H1 (cell line): ENCODE measurements at regions not wholly inside any gene's neighbourhood (a gene's known extent, or its start where the extent isn't known, plus 50 kb on each side); places are given as distances from the start of the nearest gene placed in this dataset.

Source experiments
- CTCF ChIA-PET: fragments of 300-600 bp; sonication (Branson Sonifier 250); formaldehyde crosslinking; loops from one replicate; lab custom pipeline; 2021; ENCODE audit not compliant: partially characterized antibody; lab: Charles Lee
- POLR2A ChIA-PET: fragments of 300-600 bp; sonication (Branson Sonifier 250); formaldehyde crosslinking; loops from one replicate; lab custom pipeline; 2021; ENCODE audit warnings: inconsistent platforms; ENCODE audit not compliant: partially characterized antibody; lab: Charles Lee
- DNase-seq, 2 experiments: peaks; one replicate each; pipeline versions ENCODE4 v3.0.0 to v3.0.0-alpha.2; 2010 to 2022; ENCODE audit warnings: low spot score in 2 of 2, low read depth in 1 of 2, mixed read lengths in 1 of 2
- FAIRE-seq: peaks from 2 replicates; lab custom pipeline; 2011; peaks lifted over from hg19 to GRCh38; lab: Jason Lieb, UNC
- H2AFZ ChIP-seq: 2 replicates; pipeline ENCODE4 v1.8.1; 2012; ENCODE audit warnings: low read length, inconsistent platforms
- H2AK5ac ChIP-seq: 2 replicates; pipeline ENCODE4 v1.6.1; 2013; ENCODE audit warnings: low read depth, low read length
- H2BK120ac ChIP-seq: replicated peaks from 2 replicates; pipeline ENCODE3; 2013; ENCODE audit warnings: low read depth, low read length, inconsistent platforms
- H2BK12ac ChIP-seq: 2 replicates; pipeline ENCODE4 v1.6.1; 2013; ENCODE audit warnings: low read depth, low read length
- H2BK15ac ChIP-seq: 2 replicates; pipeline ENCODE4 v1.6.1; 2013; ENCODE audit warnings: low read length
- H2BK20ac ChIP-seq: 2 replicates; pipeline ENCODE4 v1.6.1; 2013; ENCODE audit warnings: low read length
- H2BK5ac ChIP-seq: 2 replicates; pipeline ENCODE4 v1.6.1; 2013; ENCODE audit warnings: low read depth, low read length
- H3K14ac ChIP-seq: 2 replicates; pipeline ENCODE4 v1.6.1; 2013; ENCODE audit warnings: inconsistent platforms; ENCODE audit not compliant: insufficient read length
- H3K18ac ChIP-seq: 2 replicates; pipeline ENCODE4 v1.6.1; 2013; ENCODE audit warnings: low read length; ENCODE audit errors: extremely low read depth
- H3K23ac ChIP-seq: 2 replicates; pipeline ENCODE4 v1.6.1; 2013; ENCODE audit warnings: inconsistent platforms; ENCODE audit not compliant: insufficient read length
- H3K23me2 ChIP-seq: 2 replicates; pipeline ENCODE4 v1.6.1; 2013; ENCODE audit warnings: low read depth, low read length
- H3K27ac ChIP-seq: 2 replicates; pipeline ENCODE4 v1.6.1; 2011; ENCODE audit warnings: low read depth, low read length, inconsistent platforms
- H3K27me3 ChIP-seq, 4 experiments: replicated peaks in 1 of 4; 1 replicate in 1 of 4; 2 replicates in 3 of 4; pipeline versions ENCODE4 v1.6.1 to v1.8.1; 2011 to 2013; ENCODE audit warnings: low read length in 3 of 4, mild to moderate bottlenecking in 3 of 4, inconsistent platforms in 2 of 4, mixed read lengths in 2 of 4, moderate library complexity in 1 of 4; ENCODE audit not compliant: control insufficient read depth in 3 of 4, insufficient read depth in 3 of 4; ENCODE audit errors: extremely low read depth in 1 of 4
- H3K36me3 ChIP-seq, 4 experiments: 2 replicates each; pipeline versions ENCODE4 v1.6.1 to v1.8.1; 2011 to 2013; ENCODE audit warnings: mild to moderate bottlenecking in 4 of 4, low read length in 3 of 4, moderate library complexity in 2 of 4, control low read depth in 1 of 4, inconsistent platforms in 1 of 4; ENCODE audit not compliant: insufficient read depth in 4 of 4, control insufficient read depth in 2 of 4
- H3K4ac ChIP-seq: replicated peaks from 2 replicates; pipeline ENCODE3; 2013; ENCODE audit warnings: low read length, low read depth, mixed read lengths, inconsistent platforms; ENCODE audit not compliant: insufficient read length
- H3K4me1 ChIP-seq, 4 experiments: replicated peaks in 1 of 4; 1 replicate in 1 of 4; 2 replicates in 3 of 4; pipeline versions ENCODE4 v1.6.1 to v1.8.1; 2011 to 2013; ENCODE audit warnings: low read length in 3 of 4, inconsistent platforms in 2 of 4, mixed read lengths in 1 of 4; ENCODE audit not compliant: insufficient read depth in 4 of 4, control insufficient read depth in 3 of 4
- H3K4me2 ChIP-seq, 2 experiments: 2 replicates each; pipeline versions ENCODE4 v1.6.1 to v1.8.1; 2011 to 2013; ENCODE audit warnings: low read depth in 2 of 2, low read length in 2 of 2, control low read depth in 1 of 2, inconsistent platforms in 1 of 2, mild to moderate bottlenecking in 1 of 2; ENCODE audit not compliant: insufficient read depth in 1 of 2
- H3K4me3 ChIP-seq, 4 experiments: fragments of 200-600, 300-600 bp in 1 of 4; sonication (generic), shearing (Covaris generic), sonication (Bioruptor Twin) in 1 of 4; 2 replicates each; pipeline versions ENCODE4 v1.5.1 to v1.8.1; 2011 to 2016; ENCODE audit warnings: low read length in 4 of 4, low read depth in 3 of 4, control low read depth in 2 of 4, inconsistent platforms in 2 of 4, mild to moderate bottlenecking in 2 of 4, mixed read lengths in 1 of 4, moderate library complexity in 1 of 4; ENCODE audit not compliant: insufficient read depth in 2 of 4; ENCODE audit errors: extremely low read depth in 1 of 4
- H3K56ac ChIP-seq: replicated peaks from 2 replicates; pipeline ENCODE3; 2013; ENCODE audit warnings: low read depth, mild to moderate bottlenecking, mixed read lengths, low read length, inconsistent platforms; ENCODE audit not compliant: insufficient read length
- H3K79me1 ChIP-seq: 2 replicates; pipeline ENCODE4 v1.6.1; 2013; ENCODE audit warnings: low read depth, low read length, control low read depth
- H3K79me2 ChIP-seq, 2 experiments: 2 replicates each; pipeline versions ENCODE4 v1.6.1 to v1.8.1; 2012 to 2013; ENCODE audit warnings: low read length in 2 of 2, mild to moderate bottlenecking in 2 of 2, inconsistent platforms in 1 of 2; ENCODE audit not compliant: insufficient read depth in 2 of 2, control insufficient read depth in 1 of 2
- H3K9ac ChIP-seq, 4 experiments: replicated peaks in 1 of 4; 1 replicate in 1 of 4; 2 replicates in 3 of 4; pipeline versions ENCODE4 v1.6.1 to v1.8.1; 2011 to 2013; ENCODE audit warnings: low read depth in 3 of 4, low read length in 3 of 4, control low read depth in 2 of 4, mild to moderate bottlenecking in 2 of 4, moderate library complexity in 2 of 4, inconsistent platforms in 1 of 4; ENCODE audit errors: extremely low read depth in 1 of 4
- H3K9me3 ChIP-seq, 2 experiments: 2 replicates each; pipeline versions ENCODE4 v1.6.1 to v1.8.1; 2012 to 2013; ENCODE audit warnings: mild to moderate bottlenecking in 2 of 2, moderate library complexity in 2 of 2, control low read depth in 1 of 2, inconsistent platforms in 1 of 2, low read depth in 1 of 2, low read length in 1 of 2, mixed read lengths in 1 of 2; ENCODE audit not compliant: insufficient read depth in 2 of 2
- H4K20me1 ChIP-seq, 2 experiments: replicated peaks in 1 of 2; 2 replicates each; pipeline versions ENCODE3 to v1.8.1; 2011 to 2013; ENCODE audit warnings: inconsistent platforms in 2 of 2, low read length in 2 of 2, mild to moderate bottlenecking in 1 of 2; ENCODE audit not compliant: insufficient read depth in 2 of 2, control insufficient read depth in 1 of 2
- H4K5ac ChIP-seq: 2 replicates; pipeline ENCODE4 v1.6.1; 2013; ENCODE audit warnings: low read length, low read depth, mixed read lengths, inconsistent platforms; ENCODE audit not compliant: insufficient read length
- H4K8ac ChIP-seq: 2 replicates; pipeline ENCODE4 v1.8.0; 2013; ENCODE audit warnings: mild to moderate bottlenecking, moderate library complexity, low read length, inconsistent platforms; ENCODE audit not compliant: insufficient read depth; ENCODE audit errors: extremely low read depth
- H4K91ac ChIP-seq: replicated peaks from 2 replicates; pipeline ENCODE3; 2013; ENCODE audit warnings: low read length, mixed read lengths, inconsistent platforms; ENCODE audit not compliant: insufficient read length
- ATF2 ChIP-seq: IDR thresholded peaks from 2 replicates; pipeline ENCODE4 v1.6.1; 2012; ENCODE audit warnings: low read length, inconsistent platforms
- CTBP2 ChIP-seq: IDR thresholded peaks from 2 replicates; pipeline ENCODE4 v1.7.0; 2011; ENCODE audit warnings: borderline replicate concordance, mild to moderate bottlenecking, moderate library complexity, mixed read lengths, low read length; ENCODE audit not compliant: insufficient read depth, insufficient read length
- E2F6 ChIP-seq: IDR thresholded peaks from 2 replicates; pipeline ENCODE4 v1.6.1; 2012; ENCODE audit warnings: inconsistent platforms
- EGR1 ChIP-seq: IDR thresholded peaks from 2 replicates; pipeline ENCODE4 v1.6.1; 2011; ENCODE audit warnings: low read depth, low read length, borderline replicate concordance
- HDAC2 ChIP-seq, 2 experiments: fragments of 300-600 bp in 1 of 2; sonication (generic) in 1 of 2; IDR thresholded peaks; 2 replicates each; pipeline ENCODE4 v1.6.1; 2011 to 2012; ENCODE audit warnings: low read depth in 2 of 2, low read length in 2 of 2, mild to moderate bottlenecking in 2 of 2, moderate library complexity in 2 of 2, borderline replicate concordance in 1 of 2, inconsistent platforms in 1 of 2
- RBBP5 ChIP-seq: IDR thresholded peaks from 2 replicates; pipeline ENCODE4 v1.7.1; 2012; ENCODE audit warnings: low read depth, mild to moderate bottlenecking, inconsistent platforms, low read length, moderate library complexity, borderline replicate concordance
- SIRT6 ChIP-seq: IDR thresholded peaks from one replicate; pipeline ENCODE4 v1.7.1; 2012; ENCODE audit warnings: low read length, inconsistent platforms
- WGBS, 2 experiments: shearing (Covaris generic) in 1 of 2; methylation state at CpG; one replicate each; pipeline versions ENCODE4 v1.1.6 to v1.1.7; 2013 to 2015; ENCODE audit warnings: low lambda C conversion rate in 2 of 2, mixed read lengths in 2 of 2, inconsistent platforms in 1 of 2, low coverage in 1 of 2, missing lambda C conversion rate in 1 of 2; ENCODE audit not compliant: insufficient replicate concordance in 2 of 2, insufficient coverage in 1 of 2, insufficient read length in 1 of 2; ENCODE audit errors: extremely low coverage in 1 of 2, missing lambda C conversion rate in 1 of 2; 5-methylcytosine and 5-hydroxymethylcytosine counted together

GRCh38 chr1:38352869-38353268 is 306.3 kb upstream of the POU3F1 start:
- no peak overlapping the region for H3K18ac ChIP-seq
- H4K91ac ChIP-seq, result no peak overlapping the region
- H2BK120ac ChIP-seq, result no peak overlapping the region
- no peaks in the 10 kb centered on the region for H3K27me3 ChIP-seq
- no peak overlapping the region for H3K4me3 ChIP-seq
- H3K9ac ChIP-seq, result no peak overlapping the region
- H3K36me3 ChIP-seq, result no peaks in the 10 kb centered on the region
- H3K23me2 ChIP-seq, result no peaks in the 10 kb centered on the region
- H3K14ac ChIP-seq, result no peak overlapping the region
- no peak overlapping the region for H2BK20ac ChIP-seq
- peak overlapping the region; percentile 35; the same call in 1 of the 2 replicates for H2AFZ ChIP-seq
- H3K4me2 ChIP-seq, result no peak overlapping the region
- no peak overlapping the region for H3K4ac ChIP-seq
- H4K20me1 ChIP-seq, result no peaks in the 10 kb centered on the region
- no peaks in the 10 kb centered on the region for H3K79me2 ChIP-seq
- H2AK5ac ChIP-seq, result no peak overlapping the region
- no peak overlapping the region for H3K56ac ChIP-seq
- no peaks in the 10 kb centered on the region for H3K79me1 ChIP-seq
- ChIA-PET CTCF (interaction anchor here (1.4 kb wide), 1 partner anchor 281 kb away, joined by 3 read pairs; no protein-coding TSS in a partner anchor), POLR2A (interaction anchor here (0.6 kb wide), 1 partner anchor 83 kb away, joined by 3 read pairs; no protein-coding TSS in a partner anchor)
- H3K4me1 ChIP-seq, result peaks cover 0 to 3% (median 0%) of the 10 kb centered on the region in 4 experiments; a peak in 3 of 7 replicates
- WGBS, 2 experiments, result 82% methylated on average over 6 of the region's 6 CpGs; no CpG with 5 or more reads in 1 of the 2 experiments
- H4K8ac ChIP-seq, result no peak overlapping the region
- no peak overlapping the region for H2BK12ac ChIP-seq
- no peak for FAIRE-seq
- H3K9me3 ChIP-seq, result peaks cover 0 to 5% of the 10 kb centered on the region in 2 experiments; a peak in 2 of 4 replicates
- no peak overlapping the region for H3K23ac ChIP-seq
- DNase-seq, result no peak
- no peak overlapping the region for H4K5ac ChIP-seq
- H3K27ac ChIP-seq, result no peak overlapping the region
- no peak overlapping the region; the same call in 1 of the 2 replicates for H2BK5ac ChIP-seq
- no peak overlapping the region for H2BK15ac ChIP-seq
- TF ChIP-seq EGR1 (no peak), CTBP2 (no peak), RBBP5 (no peak), HDAC2 (IDR thresholded peaks at IDR 0.05; ENCODE audit: borderline replicate concordance in 1 of 2, low read depth in 2 of 2, low read length in 2 of 2) (no peak), SIRT6 (no peak), ATF2 (no peak), E2F6 (no peak)
